Neural progenitor cell (in vitro differentiated cells): ENCODE measurements at regions not wholly inside any gene's neighbourhood (a gene's known extent, or its start where the extent isn't known, plus 50 kb on each side); places are given as distances from the start of the nearest gene placed in this dataset.

Experiments used
- CTCF ChIP-seq: fragments of 200-600 bp; sonication (generic); IDR thresholded peaks from 2 replicates; pipeline ENCODE4 v1.5.1; 2017; ENCODE audit warnings: antibody characterized with exemption, mild to moderate bottlenecking
- EZH2 ChIP-seq: fragments of 200-600 bp; sonication (generic); IDR thresholded peaks from 2 replicates; pipeline ENCODE4 v1.6.1; 2017; ENCODE audit warnings: antibody characterized with exemption, mild to moderate bottlenecking, moderate library complexity

- TF ChIP-seq CTCF (no peak), EZH2 (no peak)
Measured at GRCh38 chr10:21388589-21388988, 136.9 kb downstream of the SKIDA1 start.
